ENCODE measurements at regions not wholly inside any gene's neighbourhood (a gene's known extent, or its start where the extent isn't known, plus 50 kb on each side); places are given as distances from the start of the nearest gene placed in this dataset.

DNA sequence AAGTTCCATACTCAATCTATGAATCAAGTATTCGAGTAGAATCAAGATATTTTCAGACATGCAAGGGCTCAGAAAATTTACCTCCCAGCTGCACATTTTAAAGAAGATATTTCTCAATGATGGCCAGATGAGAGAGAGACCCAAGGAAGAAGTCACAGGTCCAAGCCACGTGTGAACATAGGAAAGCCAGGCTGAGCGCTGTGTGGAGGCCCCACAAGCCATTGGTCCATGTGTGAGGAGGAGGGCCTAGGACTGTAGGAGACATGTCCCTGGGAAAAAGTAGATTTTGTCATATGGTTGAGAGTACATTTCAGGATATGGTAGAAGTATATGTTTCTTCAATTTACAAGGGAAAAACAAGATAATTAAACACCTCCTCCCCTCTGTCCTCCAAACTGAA is 115.8 kb upstream of the RPS23 start:
- no peaks in the 10 kb centered on the region for H3F3A ChIP-seq (ENCODE audit: low read depth)
- no peaks in the 10 kb centered on the region for H3K36me3 ChIP-seq
- no peak overlapping the region for H3K4me2 ChIP-seq
- TF ChIP-seq, protein P1, sequence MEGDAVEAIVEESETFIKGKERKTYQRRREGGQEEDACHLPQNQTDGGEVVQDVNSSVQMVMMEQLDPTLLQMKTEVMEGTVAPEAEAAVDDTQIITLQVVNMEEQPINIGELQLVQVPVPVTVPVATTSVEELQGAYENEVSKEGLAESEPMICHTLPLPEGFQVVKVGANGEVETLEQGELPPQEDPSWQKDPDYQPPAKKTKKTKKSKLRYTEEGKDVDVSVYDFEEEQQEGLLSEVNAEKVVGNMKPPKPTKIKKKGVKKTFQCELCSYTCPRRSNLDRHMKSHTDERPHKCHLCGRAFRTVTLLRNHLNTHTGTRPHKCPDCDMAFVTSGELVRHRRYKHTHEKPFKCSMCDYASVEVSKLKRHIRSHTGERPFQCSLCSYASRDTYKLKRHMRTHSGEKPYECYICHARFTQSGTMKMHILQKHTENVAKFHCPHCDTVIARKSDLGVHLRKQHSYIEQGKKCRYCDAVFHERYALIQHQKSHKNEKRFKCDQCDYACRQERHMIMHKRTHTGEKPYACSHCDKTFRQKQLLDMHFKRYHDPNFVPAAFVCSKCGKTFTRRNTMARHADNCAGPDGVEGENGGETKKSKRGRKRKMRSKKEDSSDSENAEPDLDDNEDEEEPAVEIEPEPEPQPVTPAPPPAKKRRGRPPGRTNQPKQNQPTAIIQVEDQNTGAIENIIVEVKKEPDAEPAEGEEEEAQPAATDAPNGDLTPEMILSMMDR (IDR thresholded peaks at IDR 0.05), result no peak
- TF ChIP-seq EZH2phosphoT487 (IDR thresholded peaks at IDR 0.05) (no peak), EZH2 (IDR thresholded peaks at IDR 0.05) (no peak)
- no peak overlapping the region for H2AFZ ChIP-seq (replicated peaks)
- no peak overlapping the region for H3K4me3 ChIP-seq
- no peaks in the 10 kb centered on the region for H4K20me1 ChIP-seq (ENCODE audit: low read depth)
- Mint-ChIP-seq H3K27me3 (ENCODE audit: insufficient read depth, low read depth) (no peaks in the 10 kb centered on the region), H3K4me1 (no peaks in the 10 kb centered on the region), H3K36me3 (no peaks in the 10 kb centered on the region), H3K9me3 (no peaks in the 10 kb centered on the region), H3K27ac (no peak overlapping the region), H3K4me3 (no peak overlapping the region)
- no peak overlapping the region for H3K27ac ChIP-seq
- no peak overlapping the region for H3K9ac ChIP-seq
- H3K9me3 ChIP-seq (ENCODE audit: low read depth), result no peaks in the 10 kb centered on the region
- no peak for DNase-seq (ENCODE audit: low spot score)
- H3K79me2 ChIP-seq (ENCODE audit: low read depth), result no peaks in the 10 kb centered on the region
- H3K4me1 ChIP-seq, result no peaks in the 10 kb centered on the region
- no peaks in the 10 kb centered on the region for H3K27me3 ChIP-seq

GRCh38 chr5:82390088-82390487 is 111.9 kb upstream of the RPS23 start:
- Histone ChIP-seq H3K4me3 (no peak overlapping the region), H3K79me2 (ENCODE audit: low read depth) (no peaks in the 10 kb centered on the region), H3K4me2 (no peak overlapping the region), H3K4me1 (no peaks in the 10 kb centered on the region), H3K27ac (no peak overlapping the region), H2AFZ (replicated peaks) (no peak overlapping the region), H3K9me3 (ENCODE audit: low read depth) (no peaks in the 10 kb centered on the region), H3F3A (ENCODE audit: low read depth) (no peaks in the 10 kb centered on the region), H3K9ac (no peak overlapping the region), H4K20me1 (ENCODE audit: low read depth) (no peaks in the 10 kb centered on the region), H3K36me3 (no peaks in the 10 kb centered on the region), H3K27me3 (no peaks in the 10 kb centered on the region)
- TF ChIP-seq EZH2 (IDR thresholded peaks at IDR 0.05) (no peak), EZH2phosphoT487 (IDR thresholded peaks at IDR 0.05) (no peak)
- Mint-ChIP-seq H3K27ac (no peak overlapping the region), H3K36me3 (no peaks in the 10 kb centered on the region), H3K9me3 (no peaks in the 10 kb centered on the region), H3K27me3 (ENCODE audit: insufficient read depth, low read depth) (peaks cover 3% of the 10 kb centered on the region), H3K4me3 (no peak overlapping the region), H3K4me1 (peaks cover 2% of the 10 kb centered on the region)
- no peak for DNase-seq (ENCODE audit: low spot score)

DNA sequence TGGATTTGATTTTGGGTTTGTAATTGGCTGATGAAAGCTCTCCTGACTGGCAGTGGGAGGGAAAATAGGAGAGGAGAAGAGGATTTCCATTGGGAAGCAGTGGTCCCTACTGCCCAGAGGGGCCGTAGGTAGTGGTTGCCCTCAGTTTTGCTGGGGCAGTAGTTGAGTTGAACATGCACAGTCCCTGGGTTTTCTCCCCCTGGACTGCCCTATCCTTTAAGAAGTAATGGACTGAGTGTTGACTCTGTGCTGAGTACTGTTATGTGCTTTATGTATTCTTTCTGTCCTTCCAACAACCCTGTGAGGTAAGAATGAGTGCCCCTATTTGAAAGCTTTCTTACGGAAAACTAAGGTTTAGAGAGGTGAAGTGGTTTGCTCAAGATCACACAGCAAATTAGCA is 111.2 kb upstream of the RPS23 start:
- Histone ChIP-seq H3K36me3 (no peaks in the 10 kb centered on the region), H3K4me3 (no peak overlapping the region), H3K4me2 (no peak overlapping the region), H3K79me2 (ENCODE audit: low read depth) (no peaks in the 10 kb centered on the region), H3K4me1 (no peaks in the 10 kb centered on the region), H3K27ac (no peak overlapping the region), H2AFZ (replicated peaks) (no peak overlapping the region), H3K9ac (no peak overlapping the region), H4K20me1 (ENCODE audit: low read depth) (no peaks in the 10 kb centered on the region), H3F3A (ENCODE audit: low read depth) (no peaks in the 10 kb centered on the region), H3K27me3 (no peaks in the 10 kb centered on the region), H3K9me3 (ENCODE audit: low read depth) (no peaks in the 10 kb centered on the region)
- no peak overlapping the region for H3K27ac Mint-ChIP-seq
- H3K27me3 Mint-ChIP-seq (ENCODE audit: insufficient read depth, low read depth), result peaks cover 3% of the 10 kb centered on the region
- no peaks in the 10 kb centered on the region for H3K36me3 Mint-ChIP-seq
- TF ChIP-seq EZH2 (IDR thresholded peaks at IDR 0.05), result no peak
- TF ChIP-seq, protein P1 (IDR thresholded peaks at IDR 0.05), result no peak
- TF ChIP-seq EZH2phosphoT487 (IDR thresholded peaks at IDR 0.05), result no peak
- peaks cover 9% of the 10 kb centered on the region for H3K4me1 Mint-ChIP-seq
- no peak overlapping the region for H3K4me3 Mint-ChIP-seq
- DNase-seq (ENCODE audit: low spot score), result no peak
- H3K9me3 Mint-ChIP-seq, result no peaks in the 10 kb centered on the region

DNA sequence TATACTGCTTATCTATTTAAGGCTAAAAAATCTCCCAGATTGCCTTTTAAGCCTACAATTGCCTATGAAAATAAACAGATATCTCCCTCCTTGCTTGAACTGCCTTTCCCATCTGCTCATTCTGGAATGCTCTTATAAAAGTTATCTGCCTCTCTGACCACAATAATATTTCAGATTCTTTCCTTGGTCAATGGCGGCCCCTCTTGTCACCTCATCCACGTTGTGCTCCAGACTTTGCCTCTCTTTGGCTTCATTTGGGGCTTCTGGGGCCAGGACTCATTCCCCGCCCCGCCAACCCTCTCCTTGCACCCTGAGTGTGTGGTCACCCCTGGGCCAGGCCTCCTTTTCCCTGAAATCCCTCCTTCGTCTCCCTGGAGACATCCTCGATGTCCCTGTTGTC is 110.0 kb upstream of the RPS23 start:
- no peaks in the 10 kb centered on the region for H4K20me1 ChIP-seq (ENCODE audit: low read depth)
- no peaks in the 10 kb centered on the region for H3K9me3 Mint-ChIP-seq
- H3K27ac ChIP-seq, result no peak overlapping the region
- H3K36me3 ChIP-seq, result no peaks in the 10 kb centered on the region
- no peak overlapping the region for H3K9ac ChIP-seq
- H3K9me3 ChIP-seq (ENCODE audit: low read depth), result no peaks in the 10 kb centered on the region
- peaks cover 14% of the 10 kb centered on the region for H3K4me1 Mint-ChIP-seq
- H3K36me3 Mint-ChIP-seq, result no peaks in the 10 kb centered on the region
- H3K4me2 ChIP-seq, result no peak overlapping the region
- no peak overlapping the region for H3K4me3 ChIP-seq
- H3K27me3 Mint-ChIP-seq (ENCODE audit: insufficient read depth, low read depth), result peaks cover 3% of the 10 kb centered on the region
- H3K4me3 Mint-ChIP-seq, result no peak overlapping the region
- H3K4me1 ChIP-seq, result no peaks in the 10 kb centered on the region
- TF ChIP-seq EZH2phosphoT487 (IDR thresholded peaks at IDR 0.05) (no peak), EZH2 (IDR thresholded peaks at IDR 0.05) (no peak)
- TF ChIP-seq, protein P1 (IDR thresholded peaks at IDR 0.05), result no peak
- H3K79me2 ChIP-seq (ENCODE audit: low read depth), result no peaks in the 10 kb centered on the region
- H2AFZ ChIP-seq (replicated peaks), result no peak overlapping the region
- no peaks in the 10 kb centered on the region for H3F3A ChIP-seq (ENCODE audit: low read depth)
- no peak for DNase-seq (ENCODE audit: low spot score)
- H3K27ac Mint-ChIP-seq, result no peak overlapping the region
- no peaks in the 10 kb centered on the region for H3K27me3 ChIP-seq
